Fibroblast of mammary gland (primary cell): ENCODE measurements at regions not wholly inside any gene's neighbourhood (a gene's known extent, or its start where the extent isn't known, plus 50 kb on each side); places are given as distances from the start of the nearest gene placed in this dataset.

Experiments
- DNase-seq: peaks from one replicate; pipeline ENCODE4 v3.0.0-alpha.2; 2010; ENCODE audit warnings: low read depth
- H3K4me3 ChIP-seq: 2 replicates; pipeline ENCODE4 v1.5.1; 2011; ENCODE audit warnings: low read depth, mild to moderate bottlenecking, low read length, moderate library complexity; ENCODE audit not compliant: control insufficient read depth
- TF ChIP-seq, protein P1 (sequence below): conservative IDR thresholded peaks from 2 replicates; pipeline ENCODE4 v1.5.1; 2011; ENCODE audit warnings: low read depth, low read length, inconsistent platforms; ENCODE audit not compliant: control insufficient read depth, insufficient read depth

DNA sequence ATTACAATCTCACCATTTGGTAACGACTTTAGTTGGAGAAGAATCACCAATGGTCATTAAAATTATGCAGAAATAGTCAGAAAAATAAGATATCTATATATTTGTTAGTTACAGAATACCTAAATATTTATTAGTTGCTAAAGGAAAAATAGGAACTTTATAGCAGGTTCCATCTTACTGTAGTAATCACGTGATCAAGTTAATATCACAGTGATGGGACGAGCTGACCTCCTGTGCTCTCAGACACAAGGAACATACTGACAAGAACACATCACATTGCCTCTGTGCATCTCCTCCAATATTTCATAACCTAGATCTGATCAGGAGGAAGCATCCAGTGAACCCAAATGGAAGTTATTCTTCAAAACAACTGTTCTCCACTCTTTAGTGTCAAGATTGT, 215.3 kb downstream of the GALR1 start:
- no peak overlapping the region for H3K4me3 ChIP-seq
- TF ChIP-seq, protein P1, sequence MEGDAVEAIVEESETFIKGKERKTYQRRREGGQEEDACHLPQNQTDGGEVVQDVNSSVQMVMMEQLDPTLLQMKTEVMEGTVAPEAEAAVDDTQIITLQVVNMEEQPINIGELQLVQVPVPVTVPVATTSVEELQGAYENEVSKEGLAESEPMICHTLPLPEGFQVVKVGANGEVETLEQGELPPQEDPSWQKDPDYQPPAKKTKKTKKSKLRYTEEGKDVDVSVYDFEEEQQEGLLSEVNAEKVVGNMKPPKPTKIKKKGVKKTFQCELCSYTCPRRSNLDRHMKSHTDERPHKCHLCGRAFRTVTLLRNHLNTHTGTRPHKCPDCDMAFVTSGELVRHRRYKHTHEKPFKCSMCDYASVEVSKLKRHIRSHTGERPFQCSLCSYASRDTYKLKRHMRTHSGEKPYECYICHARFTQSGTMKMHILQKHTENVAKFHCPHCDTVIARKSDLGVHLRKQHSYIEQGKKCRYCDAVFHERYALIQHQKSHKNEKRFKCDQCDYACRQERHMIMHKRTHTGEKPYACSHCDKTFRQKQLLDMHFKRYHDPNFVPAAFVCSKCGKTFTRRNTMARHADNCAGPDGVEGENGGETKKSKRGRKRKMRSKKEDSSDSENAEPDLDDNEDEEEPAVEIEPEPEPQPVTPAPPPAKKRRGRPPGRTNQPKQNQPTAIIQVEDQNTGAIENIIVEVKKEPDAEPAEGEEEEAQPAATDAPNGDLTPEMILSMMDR: no peak
- no peak for DNase-seq

DNA sequence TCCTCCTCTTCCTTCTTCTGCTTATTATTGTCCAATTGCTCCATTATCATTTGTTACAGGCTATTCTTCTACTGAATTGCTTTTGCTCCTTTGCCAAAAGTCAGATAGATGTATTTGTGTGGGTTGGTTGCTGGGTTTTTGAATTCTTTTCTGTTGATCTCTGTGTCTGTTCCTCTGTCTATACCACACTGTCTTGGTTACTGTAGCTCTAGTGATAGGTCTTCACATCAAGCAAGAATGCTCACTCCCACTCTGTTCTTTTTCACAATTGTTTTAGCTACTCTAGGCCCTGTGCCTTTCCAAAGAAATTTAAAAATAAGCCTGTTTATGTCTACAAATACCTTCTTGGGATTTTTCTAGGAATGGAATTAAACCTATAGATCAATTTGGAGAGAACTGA, 217.2 kb downstream of the GALR1 start:
- TF ChIP-seq, protein P1: no peak
- no peak for DNase-seq
- no peak overlapping the region for H3K4me3 ChIP-seq

DNA sequence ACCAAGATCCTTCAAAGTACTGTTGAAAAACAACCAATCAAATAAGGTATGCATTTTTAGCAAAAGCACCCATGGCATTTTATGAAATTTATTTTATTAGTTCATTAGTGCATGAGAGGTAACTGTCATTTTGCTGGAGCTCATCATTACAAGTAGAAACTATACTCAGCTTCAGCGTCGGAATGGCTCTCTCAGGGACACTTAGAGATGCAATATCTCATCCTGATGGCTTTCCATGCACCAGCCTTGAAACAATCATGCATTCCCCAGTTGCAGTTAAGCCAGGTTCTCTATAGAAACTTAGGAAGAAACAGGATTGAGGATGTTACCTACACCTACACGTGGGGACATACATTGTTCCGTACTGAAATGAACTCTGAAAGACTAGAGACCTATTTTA, 219.5 kb downstream of the GALR1 start:
- no peak overlapping the region for H3K4me3 ChIP-seq
- TF ChIP-seq, protein P1: no peak
- DNase-seq: no peak

DNA sequence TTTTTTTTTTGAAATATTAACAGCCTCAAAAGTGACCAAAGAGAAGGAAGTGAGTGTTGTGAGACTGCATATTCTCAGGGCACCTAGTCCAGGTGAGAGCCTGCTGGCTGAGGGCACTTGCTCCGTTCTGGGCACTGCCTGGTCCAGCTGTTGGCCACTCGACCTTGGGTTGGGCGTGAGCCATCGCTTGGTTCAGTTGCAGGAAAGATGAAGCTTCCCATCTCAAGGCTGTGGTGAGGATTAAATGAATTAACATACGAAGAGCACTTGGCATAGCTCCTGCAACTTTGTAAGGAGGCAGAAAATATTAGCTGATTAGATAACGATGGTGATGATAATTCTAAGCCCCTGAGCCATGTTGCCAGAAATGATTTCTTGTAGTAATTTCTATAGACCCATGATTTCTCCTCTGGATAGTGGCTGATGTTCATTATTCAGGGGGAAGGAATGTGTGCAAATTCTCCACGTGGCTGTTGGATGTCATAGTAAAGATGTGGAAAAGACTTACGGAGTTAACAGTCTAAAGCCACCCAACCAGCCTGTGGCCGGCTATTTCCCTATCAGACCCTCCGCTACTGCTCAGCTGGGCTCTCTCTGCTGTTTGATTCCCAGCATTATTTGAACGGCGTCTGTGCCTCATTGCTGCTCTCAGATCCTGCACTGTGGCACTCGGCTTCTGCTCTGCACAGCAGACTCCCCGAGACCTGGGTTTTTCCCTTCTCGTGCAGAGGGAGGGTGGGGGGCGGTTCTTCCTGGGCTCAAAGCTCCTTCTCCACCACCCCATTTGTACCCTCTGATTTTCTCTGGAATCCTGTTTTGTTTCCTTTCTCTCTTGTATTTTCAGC, 221.1 kb downstream of the GALR1 start:
- DNase-seq: peak; percentile 30
- TF ChIP-seq, protein P1: no peak
- H3K4me3 ChIP-seq: no peak overlapping the region

DNA sequence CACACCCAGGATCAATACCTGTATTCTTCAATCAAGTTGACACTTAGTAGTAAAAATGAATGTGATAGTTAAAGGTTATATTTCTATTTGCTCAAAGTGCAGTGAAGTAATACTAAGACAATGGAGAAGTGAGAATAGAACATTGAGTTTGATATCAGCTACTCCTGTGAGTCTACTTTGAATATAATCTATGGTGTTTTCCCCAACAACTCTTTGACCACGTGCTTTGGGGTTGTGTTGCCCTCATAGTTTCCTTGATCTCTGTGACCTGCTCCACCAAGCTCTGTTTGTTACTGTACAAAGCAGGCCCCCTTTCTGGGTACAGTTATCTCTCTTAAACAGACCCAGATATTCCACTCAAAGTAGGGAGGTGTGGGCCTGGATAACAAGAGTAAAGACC, 222.9 kb downstream of the GALR1 start:
- DNase-seq: no peak
- TF ChIP-seq, protein P1: no peak
- no peak overlapping the region for H3K4me3 ChIP-seq

DNA sequence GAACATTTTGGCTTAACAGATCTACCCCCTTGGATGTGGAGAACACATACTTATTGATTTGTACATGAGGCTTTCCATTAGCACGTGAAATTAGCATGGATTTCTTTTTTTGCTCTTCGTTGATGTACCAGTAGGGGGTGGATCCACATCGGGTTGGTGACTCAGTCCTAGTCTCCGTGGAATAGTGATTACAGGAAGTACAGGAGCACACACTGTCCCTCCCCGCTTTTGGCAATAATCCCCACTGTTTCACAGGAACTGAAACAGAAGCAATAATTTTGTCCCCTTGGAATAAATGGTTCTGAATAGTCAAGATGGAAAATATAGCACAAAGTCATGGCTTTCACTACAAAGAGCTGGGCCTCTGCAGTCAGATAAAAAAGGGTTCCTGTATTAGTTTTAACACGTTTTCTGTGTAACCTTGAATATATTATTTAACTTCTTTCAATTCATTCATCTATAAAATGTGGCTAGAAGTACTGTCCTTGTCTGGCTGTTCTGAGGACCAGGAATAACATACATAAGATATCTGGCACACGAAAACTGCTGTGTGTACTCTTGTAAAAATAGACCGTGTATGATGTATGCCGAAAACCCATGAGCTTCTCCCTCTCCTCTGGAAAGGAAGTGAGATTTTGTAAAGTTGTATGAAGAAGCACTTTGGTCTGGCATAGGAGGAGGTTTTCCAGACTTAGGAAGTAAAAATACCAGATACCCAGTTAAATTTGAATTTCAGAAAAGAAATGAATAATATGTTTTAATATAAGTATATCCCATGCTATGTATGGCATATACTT, 229.2 kb downstream of the GALR1 start:
- no peak overlapping the region for H3K4me3 ChIP-seq
- TF ChIP-seq, protein P1: peak; percentile 39
- peak; percentile 82 for DNase-seq
